Rectal smooth muscle tissue (tissue), 1 donor: ENCODE measurements at regions not wholly inside any gene's neighbourhood (a gene's known extent, or its start where the extent isn't known, plus 50 kb on each side); places are given as distances from the start of the nearest gene placed in this dataset.
"Not testable (repeated sequence)": the region's sequence is repeated elsewhere in the genome, so short reads cannot be mapped to it uniquely, and the experiment has no call there.

Experiments
- H3K27ac ChIP-seq: one replicate; pipeline ENCODE4 v1.7.0; 2013; ENCODE audit warnings: low read depth, low read length, inconsistent platforms
- H3K27me3 ChIP-seq: one replicate; pipeline ENCODE4 v1.7.0; 2013; ENCODE audit warnings: low read length; ENCODE audit not compliant: control insufficient read depth, insufficient read depth
- H3K36me3 ChIP-seq: one replicate; pipeline ENCODE4 v1.7.0; 2013; ENCODE audit warnings: low read length; ENCODE audit not compliant: control insufficient read depth, insufficient read depth
- H3K4me1 ChIP-seq: one replicate; pipeline ENCODE4 v1.7.0; 2013; ENCODE audit warnings: low read length; ENCODE audit not compliant: control insufficient read depth, insufficient read depth
- H3K4me3 ChIP-seq: one replicate; pipeline ENCODE4 v1.7.0; 2013; ENCODE audit warnings: low read length
- H3K9ac ChIP-seq: one replicate; pipeline ENCODE4 v1.7.0; 2013; ENCODE audit warnings: low read length

DNA sequence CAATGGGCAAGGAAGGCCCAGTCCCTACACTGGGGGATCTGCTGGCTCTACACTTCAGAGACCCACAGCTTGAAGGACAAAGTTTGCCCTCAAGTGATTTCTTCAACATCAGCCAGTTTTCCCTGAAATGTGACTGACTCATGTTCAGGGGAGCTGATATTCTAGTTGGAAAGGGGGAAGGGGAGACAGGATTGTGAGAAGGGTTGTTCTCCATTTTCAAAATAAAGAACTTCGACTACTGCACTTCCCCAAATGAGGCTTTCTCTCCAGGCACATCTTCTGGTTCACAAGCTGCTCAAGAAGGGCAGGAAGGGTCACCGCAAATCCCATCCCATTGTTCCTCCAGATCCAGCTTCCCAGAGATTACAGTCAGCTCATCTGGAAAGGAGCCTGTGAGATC is 117.6 kb downstream of the BCL2L11 start:
- H3K4me1 ChIP-seq: no peaks in the 10 kb centered on the region
- no peaks in the 10 kb centered on the region for H3K36me3 ChIP-seq
- no peak overlapping the region for H3K9ac ChIP-seq
- no peak overlapping the region for H3K4me3 ChIP-seq
- H3K27ac ChIP-seq: no peak overlapping the region
- no peaks in the 10 kb centered on the region for H3K27me3 ChIP-seq

GRCh38 chr2:111239107-111239506 is 118.4 kb downstream of the BCL2L11 start:
- Histone ChIP-seq H3K27me3 (no peaks in the 10 kb centered on the region), H3K9ac (no peak overlapping the region), H3K4me1 (no peaks in the 10 kb centered on the region), H3K36me3 (no peaks in the 10 kb centered on the region), H3K4me3 (no peak overlapping the region), H3K27ac (no peak overlapping the region)

- H3K36me3 ChIP-seq: no peaks in the 10 kb centered on the region
- no peak overlapping the region for H3K27ac ChIP-seq
- H3K4me3 ChIP-seq: no peak overlapping the region
- no peaks in the 10 kb centered on the region for H3K4me1 ChIP-seq
- H3K9ac ChIP-seq: no peak overlapping the region
- H3K27me3 ChIP-seq: no peaks in the 10 kb centered on the region
Measured at GRCh38 chr2:111239581-111240249, 119.0 kb downstream of the BCL2L11 start.

DNA sequence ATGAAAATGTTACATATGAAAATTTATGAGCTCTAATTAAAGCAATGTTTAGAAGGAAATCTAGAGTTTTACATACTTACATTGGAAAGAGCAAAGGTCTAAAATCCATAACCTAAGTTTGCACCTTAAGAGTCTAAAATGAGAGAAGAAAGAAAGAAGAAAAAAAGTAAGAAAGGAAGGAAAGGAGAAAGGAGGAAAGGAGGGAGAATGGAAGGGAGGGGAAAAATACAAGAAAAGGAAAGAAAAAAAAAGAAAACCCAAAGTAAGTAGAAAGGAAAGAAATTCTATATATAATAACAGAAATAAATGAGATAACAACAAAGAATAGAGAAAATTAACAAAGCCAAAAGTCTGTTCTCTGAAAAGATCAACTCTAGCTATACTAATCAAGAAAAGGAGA is 122.6 kb downstream of the BCL2L11 start:
- no peaks in the 10 kb centered on the region for H3K27me3 ChIP-seq
- H3K4me1 ChIP-seq: no peaks in the 10 kb centered on the region
- no peak overlapping the region for H3K9ac ChIP-seq
- H3K27ac ChIP-seq: no peak overlapping the region
- no peaks in the 10 kb centered on the region for H3K36me3 ChIP-seq
- no peak overlapping the region for H3K4me3 ChIP-seq

GRCh38 chr2:111244864-111245263 is 124.2 kb downstream of the BCL2L11 start:
- no peak overlapping the region for H3K4me3 ChIP-seq
- no peak overlapping the region for H3K27ac ChIP-seq
- no peak overlapping the region for H3K9ac ChIP-seq
- H3K4me1 ChIP-seq: no peaks in the 10 kb centered on the region
- H3K36me3 ChIP-seq: no peaks in the 10 kb centered on the region
- H3K27me3 ChIP-seq: no peaks in the 10 kb centered on the region

DNA sequence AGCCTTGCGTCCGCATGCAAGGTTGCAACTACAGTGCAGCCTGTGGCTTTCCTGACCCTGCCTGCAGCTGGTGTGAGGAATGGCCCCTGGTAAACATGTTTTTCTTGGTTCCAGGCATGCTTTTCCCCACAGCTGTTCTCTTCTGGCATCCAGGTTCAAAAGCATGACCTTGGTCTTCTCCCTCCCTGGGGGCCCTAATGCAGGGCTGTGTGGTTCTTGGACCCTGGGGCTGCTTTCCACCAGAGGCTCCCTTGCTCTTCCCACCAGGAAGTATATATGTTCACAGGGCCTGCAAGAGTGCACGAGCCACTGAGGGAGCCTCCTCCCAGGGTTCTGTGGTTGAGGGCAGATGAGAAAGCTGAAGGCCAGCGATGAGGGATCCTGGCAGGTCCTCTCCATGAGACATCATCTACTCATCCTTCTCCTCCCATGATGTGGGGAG is 125.9 kb downstream of the BCL2L11 start:
- no peaks in the 10 kb centered on the region for H3K27me3 ChIP-seq

GRCh38 chr2:111247491-111247890 is 126.8 kb downstream of the BCL2L11 start:
- no peak overlapping the region for H3K9ac ChIP-seq
- no peaks in the 10 kb centered on the region for H3K4me1 ChIP-seq
- H3K27ac ChIP-seq: no peak overlapping the region
- no peaks in the 10 kb centered on the region for H3K36me3 ChIP-seq
- no peak overlapping the region for H3K4me3 ChIP-seq
- H3K27me3 ChIP-seq: no peaks in the 10 kb centered on the region

More for the DNA sequence above, 125.9 kb downstream of the BCL2L11 start:
- Histone ChIP-seq H3K9ac (no peak overlapping the region), H3K4me1 (no peaks in the 10 kb centered on the region), H3K36me3 (no peaks in the 10 kb centered on the region), H3K4me3 (no peak overlapping the region), H3K27ac (no peak overlapping the region)

GRCh38 chr2:111249806-111250205 is 129.1 kb downstream of the BCL2L11 start:
- no peak overlapping the region for H3K27ac ChIP-seq
- H3K4me3 ChIP-seq: no peak overlapping the region
- H3K9ac ChIP-seq: no peak overlapping the region
- no peaks in the 10 kb centered on the region for H3K36me3 ChIP-seq
- no peaks in the 10 kb centered on the region for H3K27me3 ChIP-seq
- H3K4me1 ChIP-seq: no peaks in the 10 kb centered on the region

- Histone ChIP-seq H3K4me1 (no peaks in the 10 kb centered on the region), H3K27me3 (no peaks in the 10 kb centered on the region), H3K27ac (no peak overlapping the region), H3K36me3 (no peaks in the 10 kb centered on the region), H3K4me3 (no peak overlapping the region), H3K9ac (no peak overlapping the region)
Measured at GRCh38 chr2:111250448-111251030, 129.8 kb downstream of the BCL2L11 start.

DNA sequence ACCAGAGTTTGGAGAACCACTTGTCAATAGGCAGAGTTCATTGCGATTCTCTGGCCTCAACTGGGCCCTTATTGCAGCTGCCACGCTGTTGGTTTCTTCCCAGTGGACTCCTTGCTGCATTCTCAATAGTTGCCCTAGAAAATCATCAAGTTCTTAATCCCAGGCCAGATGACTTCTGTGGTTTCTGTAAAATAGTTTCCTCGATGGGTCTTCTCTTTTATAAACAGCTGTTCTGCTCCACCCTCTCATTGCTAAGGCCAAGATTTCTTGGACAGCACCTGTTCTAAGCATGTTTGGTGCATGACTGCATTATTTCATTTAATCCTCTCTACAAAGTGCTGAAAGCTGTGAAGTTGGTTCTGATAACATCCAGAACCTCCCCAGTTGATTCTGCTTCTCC is 131.0 kb downstream of the BCL2L11 start:
- Histone ChIP-seq H3K4me1 (no peaks in the 10 kb centered on the region), H3K27ac (no peak overlapping the region), H3K4me3 (no peak overlapping the region), H3K36me3 (no peaks in the 10 kb centered on the region), H3K27me3 (no peaks in the 10 kb centered on the region), H3K9ac (no peak overlapping the region)

GRCh38 chr2:111252436-111252835 is 131.7 kb downstream of the BCL2L11 start:
- no peak overlapping the region for H3K9ac ChIP-seq
- H3K4me3 ChIP-seq: no peak overlapping the region
- H3K27ac ChIP-seq: no peak overlapping the region
- H3K27me3 ChIP-seq: no peaks in the 10 kb centered on the region
- no peaks in the 10 kb centered on the region for H3K4me1 ChIP-seq
- H3K36me3 ChIP-seq: no peaks in the 10 kb centered on the region

DNA sequence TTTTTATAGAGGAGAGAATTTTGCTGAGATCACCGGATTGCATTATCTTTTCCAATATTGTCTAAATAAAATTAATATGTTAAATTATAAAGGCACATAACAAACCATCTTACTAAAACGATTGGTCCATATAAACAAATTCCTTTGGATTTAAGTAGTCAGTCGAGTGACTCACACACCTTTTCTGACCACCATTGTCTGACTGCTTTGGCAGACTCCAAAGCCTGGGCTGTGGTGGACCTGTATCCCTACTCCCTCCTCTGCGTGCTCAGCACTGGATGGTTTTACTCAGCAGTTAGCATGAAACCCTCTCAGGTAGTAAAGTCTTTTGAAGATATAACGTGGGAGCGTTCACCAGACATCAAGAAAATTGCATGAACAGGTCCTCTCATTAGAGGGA is 134.2 kb downstream of the BCL2L11 start:
- not testable (repeated sequence) for H3K36me3 ChIP-seq, H3K9ac ChIP-seq, H3K4me1 ChIP-seq, H3K27me3 ChIP-seq, H3K27ac ChIP-seq, H3K4me3 ChIP-seq

- not testable (repeated sequence) for H3K4me3 ChIP-seq, H3K27ac ChIP-seq, H3K4me1 ChIP-seq, H3K27me3 ChIP-seq, H3K9ac ChIP-seq, H3K36me3 ChIP-seq
Measured at GRCh38 chr2:111256628-111257027, 135.9 kb downstream of the BCL2L11 start.
